HUES6 (cell line): ENCODE measurements at regions not wholly inside any gene's neighbourhood (a gene's known extent, or its start where the extent isn't known, plus 50 kb on each side); places are given as distances from the start of the nearest gene placed in this dataset.

Experiments
- H3K27ac ChIP-seq: 2 replicates; pipeline ENCODE4 v1.7.0; 2013; ENCODE audit warnings: low read depth, mild to moderate bottlenecking, low read length, inconsistent platforms
- H3K27me3 ChIP-seq: 2 replicates; pipeline ENCODE4 v1.6.1; 2013; ENCODE audit warnings: low read length; ENCODE audit not compliant: control insufficient read depth, insufficient read depth
- H3K36me3 ChIP-seq: 2 replicates; pipeline ENCODE4 v1.6.1; 2013; ENCODE audit warnings: low read length; ENCODE audit not compliant: control insufficient read depth, insufficient read depth
- H3K4me1 ChIP-seq: 2 replicates; pipeline ENCODE4 v1.6.1; 2013; ENCODE audit warnings: low read length; ENCODE audit not compliant: control insufficient read depth, insufficient read depth
- H3K4me3 ChIP-seq: 2 replicates; pipeline ENCODE4 v1.5.1; 2013; ENCODE audit warnings: low read depth, low read length
- H3K9ac ChIP-seq: one replicate; pipeline ENCODE4 v1.6.1; 2013; ENCODE audit warnings: mild to moderate bottlenecking, low read length
- H3K9me3 ChIP-seq: 2 replicates; pipeline ENCODE4 v1.6.1; 2013; ENCODE audit warnings: low read depth, low read length; ENCODE audit not compliant: control insufficient read depth, insufficient read depth

GRCh38 chr15:93278006-93278405 lies 189.0 kb upstream of the RGMA start:
- no peak overlapping the region for H3K9ac ChIP-seq

GRCh38 chr15:93274257-93274656 lies 185.2 kb upstream of the RGMA start:
- Histone ChIP-seq H3K27me3 (no peaks in the 10 kb centered on the region), H3K27ac (no peak overlapping the region), H3K9ac (no peak overlapping the region), H3K4me1 (peaks cover 25% of the 10 kb centered on the region), H3K4me3 (no peak overlapping the region), H3K9me3 (peaks cover 2% of the 10 kb centered on the region; the same call in 1 of the 2 replicates), H3K36me3 (no peaks in the 10 kb centered on the region)

More at GRCh38 chr15:93278006-93278405, 189.0 kb upstream of the RGMA start:
- Histone ChIP-seq H3K4me3 (no peak overlapping the region), H3K36me3 (no peaks in the 10 kb centered on the region), H3K4me1 (peaks cover 31% of the 10 kb centered on the region), H3K27me3 (no peaks in the 10 kb centered on the region), H3K27ac (no peak overlapping the region), H3K9me3 (no peaks in the 10 kb centered on the region)

- H3K9ac ChIP-seq = no peak overlapping the region
Measured at GRCh38 chr15:93271871-93272270, 182.9 kb upstream of the RGMA start.

GRCh38 chr15:93270937-93271467 lies 182.0 kb upstream of the RGMA start:
- H3K36me3 ChIP-seq = no peaks in the 10 kb centered on the region
- no peak overlapping the region for H3K4me3 ChIP-seq
- no peak overlapping the region for H3K9ac ChIP-seq
- peaks cover 17% of the 10 kb centered on the region for H3K4me1 ChIP-seq
- no peaks in the 10 kb centered on the region for H3K27me3 ChIP-seq
- no peak overlapping the region for H3K27ac ChIP-seq
- peaks cover 2% of the 10 kb centered on the region; the same call in 1 of the 2 replicates for H3K9me3 ChIP-seq

More at GRCh38 chr15:93271871-93272270, 182.9 kb upstream of the RGMA start:
- peaks cover 2% of the 10 kb centered on the region; the same call in 1 of the 2 replicates for H3K9me3 ChIP-seq
- no peak overlapping the region for H3K27ac ChIP-seq
- no peak overlapping the region for H3K4me3 ChIP-seq
- no peaks in the 10 kb centered on the region for H3K27me3 ChIP-seq
- H3K36me3 ChIP-seq = no peaks in the 10 kb centered on the region
- peaks cover 17% of the 10 kb centered on the region for H3K4me1 ChIP-seq

- Histone ChIP-seq H3K4me1 (peaks cover 11% of the 10 kb centered on the region), H3K36me3 (no peaks in the 10 kb centered on the region), H3K4me3 (no peak overlapping the region), H3K27ac (no peak overlapping the region), H3K9ac (no peak overlapping the region), H3K27me3 (no peaks in the 10 kb centered on the region), H3K9me3 (peaks cover 2% of the 10 kb centered on the region; the same call in 1 of the 2 replicates)
Measured at GRCh38 chr15:93268066-93268465, 179.1 kb upstream of the RGMA start.

GRCh38 chr15:93266291-93266690 lies 177.3 kb upstream of the RGMA start:
- Histone ChIP-seq H3K36me3 (no peaks in the 10 kb centered on the region), H3K9ac (no peak overlapping the region), H3K27me3 (no peaks in the 10 kb centered on the region), H3K4me3 (no peak overlapping the region), H3K27ac (no peak overlapping the region), H3K9me3 (no peaks in the 10 kb centered on the region; the same call in 1 of the 2 replicates), H3K4me1 (peaks cover 9% of the 10 kb centered on the region)

- H3K9ac ChIP-seq = no peak overlapping the region
- H3K4me3 ChIP-seq = no peak overlapping the region
- H3K4me1 ChIP-seq = no peaks in the 10 kb centered on the region
- H3K27ac ChIP-seq = no peak overlapping the region
- H3K27me3 ChIP-seq = no peaks in the 10 kb centered on the region
- no peaks in the 10 kb centered on the region; the same call in 1 of the 2 replicates for H3K9me3 ChIP-seq
- H3K36me3 ChIP-seq = no peaks in the 10 kb centered on the region
Measured at GRCh38 chr15:93265111-93265556, 176.1 kb upstream of the RGMA start.

- Histone ChIP-seq H3K9ac (no peak overlapping the region), H3K27me3 (no peaks in the 10 kb centered on the region), H3K9me3 (no peaks in the 10 kb centered on the region), H3K4me1 (no peaks in the 10 kb centered on the region), H3K27ac (no peak overlapping the region), H3K4me3 (no peak overlapping the region), H3K36me3 (no peaks in the 10 kb centered on the region)
Measured at GRCh38 chr15:93261845-93262244, 172.8 kb upstream of the RGMA start.

- no peaks in the 10 kb centered on the region for H3K4me1 ChIP-seq
- H3K27ac ChIP-seq = no peak overlapping the region
- no peak overlapping the region for H3K4me3 ChIP-seq
- H3K9me3 ChIP-seq = no peaks in the 10 kb centered on the region
- H3K27me3 ChIP-seq = no peaks in the 10 kb centered on the region; the same call in 1 of the 2 replicates
- no peak overlapping the region for H3K9ac ChIP-seq
- H3K36me3 ChIP-seq = no peaks in the 10 kb centered on the region
Measured at GRCh38 chr15:93257920-93258319, 168.9 kb upstream of the RGMA start.

- Histone ChIP-seq H3K27ac (no peak overlapping the region), H3K9me3 (no peaks in the 10 kb centered on the region), H3K27me3 (no peaks in the 10 kb centered on the region; the same call in 1 of the 2 replicates), H3K9ac (no peak overlapping the region), H3K4me3 (no peak overlapping the region), H3K4me1 (no peaks in the 10 kb centered on the region), H3K36me3 (no peaks in the 10 kb centered on the region)
Measured at GRCh38 chr15:93253681-93254080, 164.7 kb upstream of the RGMA start.

GRCh38 chr15:93252780-93253179 lies 163.8 kb upstream of the RGMA start:
- Histone ChIP-seq H3K4me3 (no peak overlapping the region), H3K27me3 (no peaks in the 10 kb centered on the region; the same call in 1 of the 2 replicates), H3K4me1 (no peaks in the 10 kb centered on the region), H3K36me3 (no peaks in the 10 kb centered on the region), H3K27ac (no peak overlapping the region), H3K9ac (no peak overlapping the region), H3K9me3 (no peaks in the 10 kb centered on the region)
